ENCODE measurements at regions not wholly inside any gene's neighbourhood (a gene's known extent, or its start where the extent isn't known, plus 50 kb on each side); places are given as distances from the start of the nearest gene placed in this dataset.
A peak's percentile ranks its signal among the peaks of the same experiment; 100 is the strongest.

- no peak overlapping the region for H3K4me3 ChIP-seq (ENCODE audit: low read depth, low read length)
- no peak for DNase-seq (ENCODE audit: low read depth)
- TF ChIP-seq CTCF (IDR thresholded peaks at IDR 0.05; ENCODE audit: insufficient read depth, low read length) = no peak
These were observed 115.3 kb downstream of the LTN1 start for GRCh38 chr21:28877318-28877884.

- TF ChIP-seq CTCF (IDR thresholded peaks at IDR 0.05; ENCODE audit: insufficient read depth, low read length) = no peak
- no peak for DNase-seq (ENCODE audit: low read depth)
- H3K4me3 ChIP-seq (ENCODE audit: low read depth, low read length) = no peak overlapping the region
These were observed 117.6 kb downstream of the LTN1 start for GRCh38 chr21:28875078-28875477.

GRCh38 chr21:28872218-28872617 lies 120.5 kb downstream of the LTN1 start:
- no peak overlapping the region for H3K4me3 ChIP-seq (ENCODE audit: low read depth, low read length)
- TF ChIP-seq CTCF (IDR thresholded peaks at IDR 0.05; ENCODE audit: insufficient read depth, low read length) = no peak
- no peak for DNase-seq (ENCODE audit: low read depth)

- no peak for TF ChIP-seq CTCF (IDR thresholded peaks at IDR 0.05; ENCODE audit: insufficient read depth, low read length)
- DNase-seq (ENCODE audit: low read depth) = peak; percentile 23
- H3K4me3 ChIP-seq (ENCODE audit: low read depth, low read length) = no peak overlapping the region
These were observed 121.2 kb downstream of the LTN1 start for GRCh38 chr21:28871388-28872010.

GRCh38 chr21:28867401-28867800 lies 125.3 kb downstream of the LTN1 start:
- H3K4me3 ChIP-seq (ENCODE audit: low read depth, low read length) = no peak overlapping the region
- TF ChIP-seq CTCF (IDR thresholded peaks at IDR 0.05; ENCODE audit: insufficient read depth, low read length) = no peak
- peak; percentile 63 for DNase-seq (ENCODE audit: low read depth)

GRCh38 chr21:28865488-28866186 lies 127.0 kb downstream of the LTN1 start:
- TF ChIP-seq CTCF (IDR thresholded peaks at IDR 0.05; ENCODE audit: insufficient read depth, low read length) = no peak
- no peak overlapping the region for H3K4me3 ChIP-seq (ENCODE audit: low read depth, low read length)
- no peak for DNase-seq (ENCODE audit: low read depth)
